ENCODE measurements at regions not wholly inside any gene's neighbourhood (a gene's known extent, or its start where the extent isn't known, plus 50 kb on each side); places are given as distances from the start of the nearest gene placed in this dataset.

DNA sequence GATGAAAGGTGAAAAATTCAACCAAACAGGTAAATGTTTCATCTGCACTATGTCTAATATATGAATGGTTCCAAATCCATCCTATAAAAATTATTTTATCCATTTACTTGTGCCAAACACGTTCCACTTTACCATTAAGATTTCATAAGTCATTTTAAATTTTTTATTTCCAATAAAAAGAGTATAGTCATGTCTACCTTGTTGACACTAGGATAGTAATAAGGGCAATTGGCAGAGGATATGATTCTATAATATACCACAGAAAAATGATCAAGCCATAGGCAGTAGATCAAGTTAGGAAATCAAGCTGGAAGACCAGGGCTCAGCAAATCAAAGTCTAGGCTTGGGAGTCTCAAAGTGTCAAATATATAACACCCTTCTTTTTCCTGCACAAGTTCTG lies 384.3 kb downstream of the METTL4 start:
- H3K27me3 ChIP-seq (ENCODE audit: insufficient read depth): peaks cover 9% of the 10 kb centered on the region; the same call in 1 of the 2 replicates
- H3K9ac ChIP-seq: no peak overlapping the region
- no peaks in the 10 kb centered on the region for H4K20me1 ChIP-seq (ENCODE audit: insufficient read depth)
- no peak overlapping the region for H3K4me3 ChIP-seq (ENCODE audit: low read depth in 2 of 2, low read length in 1 of 2)
- no peak for TF ChIP-seq RAD21 (IDR thresholded peaks at IDR 0.05; ENCODE audit: low read length)
- TF ChIP-seq, protein P1, sequence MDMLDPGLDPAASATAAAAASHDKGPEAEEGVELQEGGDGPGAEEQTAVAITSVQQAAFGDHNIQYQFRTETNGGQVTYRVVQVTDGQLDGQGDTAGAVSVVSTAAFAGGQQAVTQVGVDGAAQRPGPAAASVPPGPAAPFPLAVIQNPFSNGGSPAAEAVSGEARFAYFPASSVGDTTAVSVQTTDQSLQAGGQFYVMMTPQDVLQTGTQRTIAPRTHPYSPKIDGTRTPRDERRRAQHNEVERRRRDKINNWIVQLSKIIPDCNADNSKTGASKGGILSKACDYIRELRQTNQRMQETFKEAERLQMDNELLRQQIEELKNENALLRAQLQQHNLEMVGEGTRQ (IDR thresholded peaks at IDR 0.05; ENCODE audit: borderline replicate concordance, low read depth, low read length): no peak
- TF ChIP-seq MXI1 (IDR thresholded peaks at IDR 0.05; ENCODE audit: low read depth, low read length): no peak
- no peak for TF ChIP-seq TCF12 (IDR thresholded peaks at IDR 0.05)
- no peak for TF ChIP-seq YY1 (IDR thresholded peaks at IDR 0.05; ENCODE audit: low read depth)
- TF ChIP-seq TEAD4 (IDR thresholded peaks at IDR 0.05; ENCODE audit: borderline replicate concordance, insufficient read depth): no peak
- no peak for TF ChIP-seq CHD2 (IDR thresholded peaks at IDR 0.05; ENCODE audit: low read length, partially characterized antibody)
- TF ChIP-seq, protein P2, sequence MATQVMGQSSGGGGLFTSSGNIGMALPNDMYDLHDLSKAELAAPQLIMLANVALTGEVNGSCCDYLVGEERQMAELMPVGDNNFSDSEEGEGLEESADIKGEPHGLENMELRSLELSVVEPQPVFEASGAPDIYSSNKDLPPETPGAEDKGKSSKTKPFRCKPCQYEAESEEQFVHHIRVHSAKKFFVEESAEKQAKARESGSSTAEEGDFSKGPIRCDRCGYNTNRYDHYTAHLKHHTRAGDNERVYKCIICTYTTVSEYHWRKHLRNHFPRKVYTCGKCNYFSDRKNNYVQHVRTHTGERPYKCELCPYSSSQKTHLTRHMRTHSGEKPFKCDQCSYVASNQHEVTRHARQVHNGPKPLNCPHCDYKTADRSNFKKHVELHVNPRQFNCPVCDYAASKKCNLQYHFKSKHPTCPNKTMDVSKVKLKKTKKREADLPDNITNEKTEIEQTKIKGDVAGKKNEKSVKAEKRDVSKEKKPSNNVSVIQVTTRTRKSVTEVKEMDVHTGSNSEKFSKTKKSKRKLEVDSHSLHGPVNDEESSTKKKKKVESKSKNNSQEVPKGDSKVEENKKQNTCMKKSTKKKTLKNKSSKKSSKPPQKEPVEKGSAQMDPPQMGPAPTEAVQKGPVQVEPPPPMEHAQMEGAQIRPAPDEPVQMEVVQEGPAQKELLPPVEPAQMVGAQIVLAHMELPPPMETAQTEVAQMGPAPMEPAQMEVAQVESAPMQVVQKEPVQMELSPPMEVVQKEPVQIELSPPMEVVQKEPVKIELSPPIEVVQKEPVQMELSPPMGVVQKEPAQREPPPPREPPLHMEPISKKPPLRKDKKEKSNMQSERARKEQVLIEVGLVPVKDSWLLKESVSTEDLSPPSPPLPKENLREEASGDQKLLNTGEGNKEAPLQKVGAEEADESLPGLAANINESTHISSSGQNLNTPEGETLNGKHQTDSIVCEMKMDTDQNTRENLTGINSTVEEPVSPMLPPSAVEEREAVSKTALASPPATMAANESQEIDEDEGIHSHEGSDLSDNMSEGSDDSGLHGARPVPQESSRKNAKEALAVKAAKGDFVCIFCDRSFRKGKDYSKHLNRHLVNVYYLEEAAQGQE (IDR thresholded peaks at IDR 0.05; ENCODE audit: low read depth, low read length): no peak
- TF ChIP-seq EZH2phosphoT487 (IDR thresholded peaks at IDR 0.05; ENCODE audit: borderline replicate concordance, low read depth): no peak
- TF ChIP-seq, protein P3, sequence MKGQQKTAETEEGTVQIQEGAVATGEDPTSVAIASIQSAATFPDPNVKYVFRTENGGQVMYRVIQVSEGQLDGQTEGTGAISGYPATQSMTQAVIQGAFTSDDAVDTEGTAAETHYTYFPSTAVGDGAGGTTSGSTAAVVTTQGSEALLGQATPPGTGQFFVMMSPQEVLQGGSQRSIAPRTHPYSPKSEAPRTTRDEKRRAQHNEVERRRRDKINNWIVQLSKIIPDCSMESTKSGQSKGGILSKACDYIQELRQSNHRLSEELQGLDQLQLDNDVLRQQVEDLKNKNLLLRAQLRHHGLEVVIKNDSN (IDR thresholded peaks at IDR 0.05; ENCODE audit: borderline replicate concordance, low read depth): no peak
- TF ChIP-seq NFIC (IDR thresholded peaks at IDR 0.05; ENCODE audit: borderline replicate concordance): no peak
- TF ChIP-seq RFX5 (IDR thresholded peaks at IDR 0.05; ENCODE audit: low read length): no peak
- TF ChIP-seq RXRA (IDR thresholded peaks at IDR 0.05; ENCODE audit: borderline replicate concordance, low read depth): no peak
- TF ChIP-seq, protein P4, sequence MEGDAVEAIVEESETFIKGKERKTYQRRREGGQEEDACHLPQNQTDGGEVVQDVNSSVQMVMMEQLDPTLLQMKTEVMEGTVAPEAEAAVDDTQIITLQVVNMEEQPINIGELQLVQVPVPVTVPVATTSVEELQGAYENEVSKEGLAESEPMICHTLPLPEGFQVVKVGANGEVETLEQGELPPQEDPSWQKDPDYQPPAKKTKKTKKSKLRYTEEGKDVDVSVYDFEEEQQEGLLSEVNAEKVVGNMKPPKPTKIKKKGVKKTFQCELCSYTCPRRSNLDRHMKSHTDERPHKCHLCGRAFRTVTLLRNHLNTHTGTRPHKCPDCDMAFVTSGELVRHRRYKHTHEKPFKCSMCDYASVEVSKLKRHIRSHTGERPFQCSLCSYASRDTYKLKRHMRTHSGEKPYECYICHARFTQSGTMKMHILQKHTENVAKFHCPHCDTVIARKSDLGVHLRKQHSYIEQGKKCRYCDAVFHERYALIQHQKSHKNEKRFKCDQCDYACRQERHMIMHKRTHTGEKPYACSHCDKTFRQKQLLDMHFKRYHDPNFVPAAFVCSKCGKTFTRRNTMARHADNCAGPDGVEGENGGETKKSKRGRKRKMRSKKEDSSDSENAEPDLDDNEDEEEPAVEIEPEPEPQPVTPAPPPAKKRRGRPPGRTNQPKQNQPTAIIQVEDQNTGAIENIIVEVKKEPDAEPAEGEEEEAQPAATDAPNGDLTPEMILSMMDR (IDR thresholded peaks at IDR 0.05): no peak
- POLR2A ChIA-PET: no interaction called here
- no peak overlapping the region for H3K4me2 ChIP-seq
- no peak for DNase-seq
- no peaks in the 10 kb centered on the region for H3K79me2 ChIP-seq (ENCODE audit: insufficient read depth)
- H2AFZ ChIP-seq (ENCODE audit: low read depth): no peak overlapping the region
- no peaks in the 10 kb centered on the region for H3K9me3 ChIP-seq
- WGBS (ENCODE audit: low lambda C conversion rate): 0% methylated on average over 1 of the region's 1 CpG
- H3F3A ChIP-seq (replicated peaks; ENCODE audit: insufficient read depth): no peaks in the 10 kb centered on the region
- H3K4me1 ChIP-seq (ENCODE audit: control insufficient read depth in 1 of 2, insufficient read depth in 2 of 2, low read depth in 1 of 2, low read length in 1 of 2): no peaks in the 10 kb centered on the region
- H3K9me2 ChIP-seq: no peaks in the 10 kb centered on the region
- H3K36me3 ChIP-seq (replicated peaks in 1 of 2; ENCODE audit: control insufficient read depth in 1 of 2, insufficient read depth in 2 of 2, low read length in 1 of 2): no peaks in the 10 kb centered on the region
- CTCF ChIA-PET: no interaction called here
- no peak overlapping the region for H3K27ac ChIP-seq (ENCODE audit: low read depth in 2 of 2, low read length in 1 of 2)

All from SK-N-SH (cell line).